ENCODE measurements at regions not wholly inside any gene's neighbourhood (a gene's known extent, or its start where the extent isn't known, plus 50 kb on each side); places are given as distances from the start of the nearest gene placed in this dataset.

DNA sequence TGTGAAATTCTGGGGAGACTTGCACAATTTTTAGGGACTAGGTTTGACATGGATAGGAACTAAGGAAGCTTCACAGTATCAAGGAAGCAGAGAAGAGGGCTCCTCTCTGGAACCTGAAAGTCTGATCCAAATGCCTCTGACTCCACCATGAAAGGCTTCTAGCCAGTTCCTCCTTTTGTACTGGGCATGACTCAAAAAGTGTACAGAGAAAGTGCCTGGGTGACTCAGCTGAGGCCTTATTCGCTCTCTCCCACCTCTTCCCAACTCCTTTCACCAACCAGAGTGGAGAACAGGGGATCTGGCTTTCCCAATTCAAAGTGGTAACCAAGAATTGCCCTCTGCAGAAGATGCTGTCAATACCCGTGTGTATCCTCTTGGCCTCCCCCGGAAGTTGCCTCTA lies 342.9 kb upstream of the PROK2 start:
- TF ChIP-seq SPI1 (IDR thresholded peaks at IDR 0.05; ENCODE audit: low read depth, low read length) (peak; percentile 96), TAF1 (IDR thresholded peaks at IDR 0.05; ENCODE audit: low read depth, low read length) (no peak)
- no peak for DNase-seq (ENCODE audit: insufficient read length, low spot score)
- peak; percentile 59 for FAIRE-seq

DNA sequence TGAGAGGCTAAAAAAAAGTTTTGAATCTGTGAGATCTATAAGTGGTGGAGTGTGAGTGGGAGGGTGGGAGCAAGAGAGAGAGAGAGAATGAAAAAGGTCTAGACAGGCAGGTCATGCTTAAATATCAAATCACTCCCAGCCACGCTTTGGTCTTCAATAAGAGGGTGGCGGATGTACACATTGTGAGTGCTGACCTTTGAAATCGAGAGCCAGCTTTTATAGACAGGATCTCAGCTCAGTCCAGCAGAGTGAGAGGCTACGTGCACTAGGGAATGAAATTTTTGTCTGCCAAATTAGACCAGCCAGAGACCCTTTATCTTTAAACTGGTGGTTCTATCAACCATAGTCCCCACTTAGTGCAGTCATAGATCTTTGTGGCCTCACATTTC lies 342.3 kb upstream of the PROK2 start:
- FAIRE-seq = no peak
- TF ChIP-seq PAX5 (IDR thresholded peaks at IDR 0.05; ENCODE audit: insufficient read depth, low read length, severe bottlenecking) (no peak), POU2F2 (IDR thresholded peaks at IDR 0.05; ENCODE audit: low read depth, low read length) (no peak), POLR2A (IDR thresholded peaks at IDR 0.05; ENCODE audit: low read depth, low read length) (no peak), SPI1 (IDR thresholded peaks at IDR 0.05; ENCODE audit: low read depth, low read length) (no peak), TAF1 (IDR thresholded peaks at IDR 0.05; ENCODE audit: low read depth, low read length) (no peak), POLR2AphosphoS5 (IDR thresholded peaks at IDR 0.05; ENCODE audit: low read depth, low read length) (no peak)
- DNase-seq (ENCODE audit: insufficient read length, low spot score) = no peak

- FAIRE-seq (peak; percentile 43), DNase-seq (ENCODE audit: insufficient read length, low spot score) (no peak)
- TF ChIP-seq POLR2AphosphoS5 (IDR thresholded peaks at IDR 0.05; ENCODE audit: low read depth, low read length) (no peak), TAF1 (IDR thresholded peaks at IDR 0.05; ENCODE audit: low read depth, low read length) (no peak), POLR2A (IDR thresholded peaks at IDR 0.05; ENCODE audit: low read depth, low read length) (no peak)
These were observed 341.7 kb upstream of the PROK2 start for GRCh38 chr3:72126441-72127223.

GRCh38 chr3:72123908-72124441 lies 339.0 kb upstream of the PROK2 start:
- peak; percentile 80 for FAIRE-seq
- DNase-seq (ENCODE audit: insufficient read length, low spot score) = no peak
- TF ChIP-seq POLR2AphosphoS5 (IDR thresholded peaks at IDR 0.05; ENCODE audit: low read depth, low read length) (no peak), TAF1 (IDR thresholded peaks at IDR 0.05; ENCODE audit: low read depth, low read length) (no peak), PAX5 (IDR thresholded peaks at IDR 0.05; ENCODE audit: insufficient read depth, low read length, severe bottlenecking) (no peak), POU2F2 (IDR thresholded peaks at IDR 0.05; ENCODE audit: low read depth, low read length) (no peak), POLR2A (IDR thresholded peaks at IDR 0.05; ENCODE audit: low read depth, low read length) (no peak), SPI1 (IDR thresholded peaks at IDR 0.05; ENCODE audit: low read depth, low read length) (no peak)

DNA sequence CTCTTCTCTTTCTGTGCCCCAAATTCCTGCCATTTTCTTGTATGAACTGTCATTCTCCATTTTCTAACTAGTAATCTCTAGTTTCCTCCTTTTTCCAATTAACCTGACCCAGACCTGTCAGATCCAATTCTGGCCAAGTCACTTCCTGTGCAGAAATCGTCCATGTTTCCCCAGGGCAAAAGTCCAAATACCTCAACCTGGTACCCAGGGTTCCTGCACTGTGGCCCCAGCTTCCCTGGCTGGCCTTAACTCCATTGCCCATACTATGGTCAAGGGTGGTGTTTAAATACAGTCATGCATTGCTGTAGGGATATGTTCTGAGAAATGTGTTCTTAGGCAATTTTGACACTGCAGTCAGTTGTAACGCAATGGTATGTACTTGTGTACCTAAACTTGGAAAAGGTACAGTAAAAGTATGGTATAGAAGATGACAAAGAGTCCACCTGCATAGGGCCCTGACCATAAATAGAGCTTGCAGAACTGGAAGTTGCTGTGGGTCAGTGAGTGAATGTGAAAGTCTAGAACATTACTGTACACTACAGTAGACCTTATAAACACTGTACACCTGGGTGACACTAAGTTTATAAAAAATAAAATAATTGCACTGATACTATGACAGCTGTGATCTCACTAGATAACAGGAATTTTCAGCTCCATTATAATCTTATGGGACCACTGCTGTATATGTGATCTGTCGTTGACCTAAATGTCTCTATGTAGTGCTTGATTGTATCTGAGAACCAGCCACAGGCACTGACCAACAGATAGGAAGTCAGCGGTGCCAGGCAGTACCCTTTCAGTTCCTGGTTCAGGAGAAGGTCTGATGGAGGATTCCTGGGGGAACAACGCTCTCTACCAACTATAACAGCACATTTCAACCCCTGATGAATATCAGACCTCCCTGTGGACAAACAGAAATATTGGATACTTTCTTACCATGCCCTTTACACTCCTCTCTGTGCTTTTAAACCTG lies 336.1 kb upstream of the PROK2 start:
- DNase-seq (ENCODE audit: insufficient read length, low spot score) (no peak), FAIRE-seq (peak; percentile 85)
- TF ChIP-seq SPI1 (IDR thresholded peaks at IDR 0.05; ENCODE audit: low read depth, low read length) (peak; percentile 51; the same call in 1 of the 2 replicates), POU2F2 (IDR thresholded peaks at IDR 0.05; ENCODE audit: low read depth, low read length) (no peak)

DNA sequence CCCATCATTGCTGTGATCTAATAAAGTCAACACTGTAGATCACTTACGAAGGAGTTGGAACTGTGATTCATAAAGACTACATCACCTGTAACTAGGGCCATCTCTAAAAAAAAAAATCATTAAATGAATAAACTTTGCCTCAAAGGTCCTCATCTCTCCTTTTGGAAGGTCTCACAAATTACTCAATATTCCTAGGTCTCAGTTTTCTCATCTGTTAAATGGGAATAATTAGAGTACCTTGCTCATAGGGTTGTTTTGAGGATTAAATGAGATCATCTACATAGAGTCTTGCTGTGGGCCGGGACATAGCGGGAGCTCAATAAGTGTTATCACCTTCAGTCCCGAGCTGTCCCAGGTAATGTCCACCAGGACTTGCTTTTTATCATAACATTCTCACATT lies 335.1 kb upstream of the PROK2 start:
- TF ChIP-seq POLR2A (IDR thresholded peaks at IDR 0.05; ENCODE audit: low read depth, low read length) (no peak), POLR2AphosphoS5 (IDR thresholded peaks at IDR 0.05; ENCODE audit: low read depth, low read length) (no peak), PAX5 (IDR thresholded peaks at IDR 0.05; ENCODE audit: insufficient read depth, low read length, severe bottlenecking) (no peak), POU2F2 (IDR thresholded peaks at IDR 0.05; ENCODE audit: low read depth, low read length) (no peak), TAF1 (IDR thresholded peaks at IDR 0.05; ENCODE audit: low read depth, low read length) (no peak), SPI1 (IDR thresholded peaks at IDR 0.05; ENCODE audit: low read depth, low read length) (no peak)
- FAIRE-seq = peak; percentile 38
- DNase-seq (ENCODE audit: insufficient read length, low spot score) = no peak

- TF ChIP-seq POU2F2 (IDR thresholded peaks at IDR 0.05; ENCODE audit: low read depth, low read length) = no peak
- TF ChIP-seq PAX5 (IDR thresholded peaks at IDR 0.05; ENCODE audit: insufficient read depth, low read length, severe bottlenecking) = no peak
- no peak for TF ChIP-seq POLR2AphosphoS5 (IDR thresholded peaks at IDR 0.05; ENCODE audit: low read depth, low read length)
- TF ChIP-seq POLR2A (IDR thresholded peaks at IDR 0.05; ENCODE audit: low read depth, low read length) = no peak
- no peak for TF ChIP-seq SPI1 (IDR thresholded peaks at IDR 0.05; ENCODE audit: low read depth, low read length)
- TF ChIP-seq TAF1 (IDR thresholded peaks at IDR 0.05; ENCODE audit: low read depth, low read length) = no peak
- no peak for FAIRE-seq
- no peak for DNase-seq (ENCODE audit: insufficient read length, low spot score)
These were observed 333.7 kb upstream of the PROK2 start for GRCh38 chr3:72118628-72119027.

GRCh38 chr3:72116226-72116625 lies 331.3 kb upstream of the PROK2 start:
- no peak for DNase-seq (ENCODE audit: insufficient read length, low spot score)
- TF ChIP-seq POLR2AphosphoS5 (IDR thresholded peaks at IDR 0.05; ENCODE audit: low read depth, low read length) = no peak
- TF ChIP-seq PAX5 (IDR thresholded peaks at IDR 0.05; ENCODE audit: insufficient read depth, low read length, severe bottlenecking) = no peak
- TF ChIP-seq POLR2A (IDR thresholded peaks at IDR 0.05; ENCODE audit: low read depth, low read length) = no peak
- no peak for TF ChIP-seq SPI1 (IDR thresholded peaks at IDR 0.05; ENCODE audit: low read depth, low read length)
- no peak for FAIRE-seq

GRCh38 chr3:72115307-72115706 lies 330.4 kb upstream of the PROK2 start:
- no peak for FAIRE-seq
- no peak for TF ChIP-seq SPI1 (IDR thresholded peaks at IDR 0.05; ENCODE audit: low read depth, low read length)
- TF ChIP-seq PAX5 (IDR thresholded peaks at IDR 0.05; ENCODE audit: insufficient read depth, low read length, severe bottlenecking) = no peak
- no peak for TF ChIP-seq POLR2AphosphoS5 (IDR thresholded peaks at IDR 0.05; ENCODE audit: low read depth, low read length)
- TF ChIP-seq POU2F2 (IDR thresholded peaks at IDR 0.05; ENCODE audit: low read depth, low read length) = no peak
- no peak for TF ChIP-seq TAF1 (IDR thresholded peaks at IDR 0.05; ENCODE audit: low read depth, low read length)
- TF ChIP-seq POLR2A (IDR thresholded peaks at IDR 0.05; ENCODE audit: low read depth, low read length) = no peak
- no peak for DNase-seq (ENCODE audit: insufficient read length, low spot score)

Measured in GM12891 (cell line).